Thymus (tissue), 11 donors: ENCODE measurements at regions not wholly inside any gene's neighbourhood (a gene's known extent, or its start where the extent isn't known, plus 50 kb on each side); places are given as distances from the start of the nearest gene placed in this dataset.

ENCODE experiments used
- DNase-seq, 9 donors: peaks; one replicate each; pipeline ENCODE4 v3.0.0-alpha.2; 2013; ENCODE audit warnings: low spot score in 9 of 9, low read depth in 6 of 9, missing footprints in 1 of 9
- H3K27ac ChIP-seq, 2 donors: one replicate each; pipeline ENCODE4 v1.5.1; 2013; ENCODE audit warnings: control low read depth in 1 of 2, low read depth in 1 of 2, low read length in 1 of 2, mild to moderate bottlenecking in 1 of 2, moderate library complexity in 1 of 2
- H3K27me3 ChIP-seq, 2 donors: one replicate each; pipeline ENCODE4 v1.5.1; 2013; ENCODE audit warnings: low read length in 1 of 2; ENCODE audit not compliant: control insufficient read depth in 2 of 2, insufficient read depth in 1 of 2
- H3K36me3 ChIP-seq, 2 donors: one replicate each; pipeline ENCODE4 v1.5.1; 2013; ENCODE audit warnings: low read length in 1 of 2, mild to moderate bottlenecking in 1 of 2, moderate library complexity in 1 of 2; ENCODE audit not compliant: control insufficient read depth in 2 of 2, insufficient read depth in 2 of 2
- H3K4me1 ChIP-seq, 2 donors: one replicate each; pipeline ENCODE4 v1.5.1; 2013; ENCODE audit warnings: low read length in 2 of 2; ENCODE audit not compliant: control insufficient read depth in 2 of 2, insufficient read depth in 2 of 2
- H3K4me3 ChIP-seq, 2 donors: one replicate each; pipeline ENCODE4 v1.5.1; 2013; ENCODE audit warnings: low read length in 2 of 2, control low read depth in 1 of 2, mild to moderate bottlenecking in 1 of 2
- H3K9me3 ChIP-seq, 2 donors: one replicate each; pipeline ENCODE4 v1.5.1; 2013; ENCODE audit warnings: low read length in 1 of 2, mild to moderate bottlenecking in 1 of 2; ENCODE audit not compliant: control insufficient read depth in 2 of 2, insufficient read depth in 1 of 2
- WGBS: extraction: QIAGEN DNeasy Blood & Tissue Kit; methylation state at CpG from one replicate; pipeline ENCODE4 v1.1.7; 2013; 5-methylcytosine and 5-hydroxymethylcytosine counted together
- donor health status: healthy.

- Histone ChIP-seq H3K27ac (no peak overlapping the region), H3K36me3 (no peaks in the 10 kb centered on the region), H3K27me3 (no peaks in the 10 kb centered on the region), H3K4me3 (no peak overlapping the region), H3K4me1 (no peaks in the 10 kb centered on the region), H3K9me3 (no peaks in the 10 kb centered on the region)
- DNase-seq, result no peak
- 89% methylated on average over 3 of the region's 3 CpGs for WGBS
Observed at GRCh38 chrX:6440648-6441047, 94.3 kb downstream of the VCX3A start.

GRCh38 chrX:6432226-6432625 lies 102.7 kb downstream of the VCX3A start:
- Histone ChIP-seq H3K4me3 (no peak overlapping the region), H3K9me3 (no peaks in the 10 kb centered on the region), H3K4me1 (no peaks in the 10 kb centered on the region), H3K27ac (no peak overlapping the region), H3K36me3 (no peaks in the 10 kb centered on the region), H3K27me3 (no peaks in the 10 kb centered on the region)
- WGBS, result 91% methylated on average over 5 of the region's 5 CpGs
- no peak for DNase-seq

DNA sequence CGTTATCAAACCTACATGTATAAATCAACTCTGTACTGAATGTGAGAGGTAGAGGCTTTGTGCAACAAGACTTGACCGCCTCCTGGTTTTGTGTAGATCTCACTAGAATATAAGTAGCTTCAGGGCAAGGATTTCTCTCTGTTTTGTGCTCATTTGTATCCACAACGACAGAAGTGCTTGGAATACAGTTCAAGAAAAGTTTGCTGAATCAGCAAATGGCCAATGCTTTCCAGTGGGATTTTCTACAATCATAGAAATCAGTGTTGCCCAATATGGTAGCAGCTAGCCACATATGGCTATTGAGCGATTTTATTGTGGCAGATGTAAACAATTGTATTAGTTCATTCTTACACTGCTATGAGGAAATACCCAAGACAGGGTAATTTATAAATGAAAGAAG lies 127.4 kb downstream of the VCX3A start:
- H3K4me3 ChIP-seq, result no peak overlapping the region
- no peaks in the 10 kb centered on the region for H3K4me1 ChIP-seq
- WGBS, result 90% methylated on average over 4 of the region's 4 CpGs
- DNase-seq, result no peak
- H3K27me3 ChIP-seq, result no peaks in the 10 kb centered on the region
- H3K36me3 ChIP-seq, result no peaks in the 10 kb centered on the region
- no peaks in the 10 kb centered on the region for H3K9me3 ChIP-seq
- no peak overlapping the region for H3K27ac ChIP-seq

DNA sequence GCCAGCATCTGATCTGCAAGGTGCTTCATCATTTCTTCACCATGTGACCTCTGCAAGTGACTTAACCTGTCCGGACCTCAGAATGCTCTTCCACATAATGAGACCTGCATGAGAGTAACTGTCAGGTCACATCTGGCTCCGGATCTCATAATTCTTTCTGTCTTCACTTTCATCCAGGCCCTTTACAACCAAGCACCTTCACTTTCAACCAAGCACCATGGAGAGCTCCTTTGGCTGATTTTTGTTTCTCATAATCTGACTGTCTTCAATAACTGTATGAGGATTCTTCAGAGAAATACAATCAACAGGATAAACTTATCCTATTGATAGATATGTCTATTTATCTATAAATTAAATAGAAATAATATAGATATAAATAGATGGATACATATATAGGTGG lies 148.1 kb downstream of the VCX3A start:
- Histone ChIP-seq H3K4me1 (peaks cover 0 to 24% of the 10 kb centered on the region in 2 donors), H3K27ac (no peak overlapping the region), H3K4me3 (no peak overlapping the region), H3K9me3 (no peaks in the 10 kb centered on the region), H3K36me3 (no peaks in the 10 kb centered on the region), H3K27me3 (no peaks in the 10 kb centered on the region)
- DNase-seq, result peak in 1 of 9 donors; percentile 56
- WGBS, result 76% methylated on average over 2 of the region's 2 CpGs

DNA sequence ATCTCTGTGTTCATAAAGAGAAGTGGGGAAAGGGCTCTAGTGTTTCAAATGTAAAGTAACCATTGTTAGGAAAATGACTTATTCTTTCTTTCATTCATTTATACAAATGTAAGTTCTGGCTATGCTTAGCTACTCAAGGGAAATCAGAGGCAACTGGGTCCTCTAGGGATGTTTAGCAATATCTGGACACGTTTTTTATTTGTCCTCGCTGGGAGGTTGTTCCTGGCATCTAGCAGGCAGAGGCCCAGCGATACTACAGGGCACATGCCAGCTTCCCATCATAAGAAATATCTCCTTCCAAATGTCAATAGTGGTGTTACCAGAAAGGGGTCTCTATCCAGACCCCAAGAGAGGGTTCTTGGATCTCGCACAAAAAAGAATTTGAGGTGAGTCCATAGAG lies 150.0 kb downstream of the VCX3A start:
- H3K9me3 ChIP-seq, result no peaks in the 10 kb centered on the region
- no peak overlapping the region for H3K4me3 ChIP-seq
- DNase-seq, result no peak
- WGBS, result 83% methylated on average over 4 of the region's 4 CpGs
- H3K4me1 ChIP-seq, result peaks cover 0 to 30% of the 10 kb centered on the region in 2 donors
- H3K27ac ChIP-seq, result no peak overlapping the region
- H3K27me3 ChIP-seq, result no peaks in the 10 kb centered on the region
- no peaks in the 10 kb centered on the region for H3K36me3 ChIP-seq

- 76% methylated on average over 6 of the region's 6 CpGs for WGBS
- H3K27me3 ChIP-seq, result no peaks in the 10 kb centered on the region
- H3K4me3 ChIP-seq, result no peak overlapping the region
- no peak overlapping the region for H3K27ac ChIP-seq
- no peaks in the 10 kb centered on the region for H3K9me3 ChIP-seq
- H3K4me1 ChIP-seq, result peaks cover 0 to 30% of the 10 kb centered on the region in 2 donors
- DNase-seq, result no peak
- H3K36me3 ChIP-seq, result no peaks in the 10 kb centered on the region
Observed at GRCh38 chrX:6384371-6384770, 150.5 kb downstream of the VCX3A start.

DNA sequence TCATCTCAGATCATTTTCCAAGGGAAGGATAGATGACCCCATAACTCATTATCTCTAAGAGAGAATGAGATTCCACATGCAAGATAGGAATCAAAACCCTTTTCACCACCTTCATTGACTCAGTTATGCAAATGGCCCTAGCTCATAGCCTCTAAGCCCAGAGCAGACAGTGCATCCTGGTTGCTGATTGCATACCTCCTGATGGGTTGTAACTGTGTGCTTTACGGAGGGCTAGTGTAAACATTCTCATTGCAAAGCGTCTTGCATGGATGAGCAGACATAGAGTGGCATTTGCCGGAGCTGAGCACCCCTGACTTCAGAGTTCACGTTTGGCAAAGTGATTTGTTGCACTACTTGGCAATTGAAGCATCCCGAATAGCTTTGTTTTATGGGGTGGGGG lies 151.0 kb downstream of the VCX3A start:
- peaks cover 0 to 30% of the 10 kb centered on the region in 2 donors for H3K4me1 ChIP-seq
- H3K27ac ChIP-seq, result no peak overlapping the region
- no peak for DNase-seq
- H3K36me3 ChIP-seq, result no peaks in the 10 kb centered on the region
- no peaks in the 10 kb centered on the region for H3K9me3 ChIP-seq
- WGBS, result 14% methylated on average over 5 of the region's 5 CpGs
- no peak overlapping the region for H3K4me3 ChIP-seq
- no peaks in the 10 kb centered on the region for H3K27me3 ChIP-seq

DNA sequence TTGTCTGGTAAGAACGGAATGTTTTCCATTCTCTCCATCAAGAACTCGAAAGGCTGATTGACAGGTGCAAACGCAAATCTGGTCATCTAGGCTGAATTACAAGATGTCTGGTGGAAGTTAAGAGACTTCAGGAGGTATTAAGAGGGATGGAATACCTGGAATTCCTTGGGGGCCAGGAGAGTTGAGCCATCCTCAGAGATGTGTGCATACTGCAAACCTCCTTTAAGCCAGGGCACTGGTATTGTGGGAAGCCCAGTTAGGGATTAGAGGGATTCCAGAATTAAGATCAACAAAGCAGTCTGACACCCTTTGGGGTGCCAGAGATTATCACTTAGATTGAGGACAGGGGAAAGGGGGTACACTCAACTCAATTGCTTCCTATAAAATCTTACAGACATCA lies 151.4 kb downstream of the VCX3A start:
- WGBS, result 86% methylated on average over 3 of the region's 3 CpGs
- DNase-seq, result no peak
- Histone ChIP-seq H3K27me3 (no peaks in the 10 kb centered on the region), H3K4me3 (no peak overlapping the region), H3K36me3 (no peaks in the 10 kb centered on the region), H3K9me3 (no peaks in the 10 kb centered on the region), H3K27ac (no peak overlapping the region), H3K4me1 (peaks cover 0 to 30% of the 10 kb centered on the region in 2 donors)

DNA sequence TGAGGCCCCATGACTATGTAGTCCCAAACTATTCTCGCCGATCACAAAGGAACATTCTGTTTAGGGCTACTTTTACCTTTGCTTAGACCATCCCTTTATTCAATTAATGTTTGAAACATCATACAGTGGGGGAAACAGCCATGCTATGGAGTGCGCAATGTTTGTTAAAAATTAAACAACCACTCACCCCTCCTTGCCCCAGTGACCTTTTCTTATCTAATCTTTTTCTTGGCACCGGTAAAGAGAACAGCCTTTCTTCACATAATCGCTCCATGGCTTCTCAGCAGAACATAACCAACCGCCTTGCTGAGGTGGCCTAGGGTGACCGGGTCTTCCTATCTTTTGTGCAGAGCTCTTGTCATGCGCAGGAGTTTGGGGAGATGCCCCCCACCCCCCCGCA lies 152.6 kb downstream of the VCX3A start:
- WGBS, result 89% methylated on average over 9 of the region's 9 CpGs
- Histone ChIP-seq H3K27ac (peak overlapping the region in 1 of 2 donors; percentile 60), H3K36me3 (no peaks in the 10 kb centered on the region), H3K9me3 (no peaks in the 10 kb centered on the region), H3K4me3 (no peak overlapping the region), H3K27me3 (no peaks in the 10 kb centered on the region), H3K4me1 (peaks cover 0 to 30% of the 10 kb centered on the region in 2 donors)
- DNase-seq, result no peak
